Thyroid gland (tissue), 4 donors: ENCODE measurements at regions not wholly inside any gene's neighbourhood (a gene's known extent, or its start where the extent isn't known, plus 50 kb on each side); places are given as distances from the start of the nearest gene placed in this dataset.

ENCODE experiments used
- CTCF ChIP-seq, 6 experiments: fragments of 200-600 bp in 3 of 6; fragments of 450-650 bp in 3 of 6; sonication (generic) in 3 of 6; IDR thresholded peaks; one replicate each; pipeline ENCODE4 v1.5.1; 2016 to 2019; ENCODE audit warnings: antibody characterized with exemption in 6 of 6, mild to moderate bottlenecking in 2 of 6, inconsistent platforms in 1 of 6, moderate library complexity in 1 of 6
- POLR2A ChIP-seq, 2 donors: fragments of 450-650 bp; IDR thresholded peaks; one replicate each; pipeline ENCODE4 v1.6.1; 2017; ENCODE audit warnings: antibody characterized with exemption in 2 of 2, mild to moderate bottlenecking in 2 of 2, moderate library complexity in 1 of 2

- no peak for TF ChIP-seq POLR2A (IDR thresholded peaks at IDR 0.05)
- TF ChIP-seq CTCF (IDR thresholded peaks at IDR 0.05) = no peak
These were observed 396.1 kb downstream of the BRD1 start for GRCh38 chr22:49431551-49431950.
